ENCODE measurements at regions not wholly inside any gene's neighbourhood (a gene's known extent, or its start where the extent isn't known, plus 50 kb on each side); places are given as distances from the start of the nearest gene placed in this dataset.

- FAIRE-seq (no peak), DNase-seq (ENCODE audit: low read depth) (no peak)
- H3K36me3 ChIP-seq (ENCODE audit: control insufficient read depth, insufficient read depth, low read length), result no peaks in the 10 kb centered on the region
- no peak overlapping the region for H3K4me3 ChIP-seq (ENCODE audit: low read depth, low read length)
- TF ChIP-seq CTCF (IDR thresholded peaks at IDR 0.05; ENCODE audit: insufficient read depth, low read length, severe bottlenecking), result no peak
- H3K27me3 ChIP-seq (ENCODE audit: control insufficient read depth, insufficient read depth, low read length), result no peaks in the 10 kb centered on the region
Observed at GRCh38 chr21:14736162-14736561, 190.0 kb upstream of the SAMSN1 start.

- DNase-seq (ENCODE audit: low read depth), result no peak
- FAIRE-seq, result no peak
- TF ChIP-seq CTCF (IDR thresholded peaks at IDR 0.05; ENCODE audit: insufficient read depth, low read length, severe bottlenecking), result no peak
Observed at GRCh38 chr21:14734833-14735232, 188.7 kb upstream of the SAMSN1 start.

GRCh38 chr21:14734191-14734590 is 188.1 kb upstream of the SAMSN1 start:
- no peak overlapping the region for H3K4me3 ChIP-seq (ENCODE audit: low read depth, low read length)
- TF ChIP-seq CTCF (IDR thresholded peaks at IDR 0.05; ENCODE audit: insufficient read depth, low read length, severe bottlenecking), result no peak
- no peak for FAIRE-seq

More at GRCh38 chr21:14734833-14735232, 188.7 kb upstream of the SAMSN1 start:
- Histone ChIP-seq H3K4me3 (ENCODE audit: low read depth, low read length) (no peak overlapping the region), H3K36me3 (ENCODE audit: control insufficient read depth, insufficient read depth, low read length) (no peaks in the 10 kb centered on the region), H3K27me3 (ENCODE audit: control insufficient read depth, insufficient read depth, low read length) (no peaks in the 10 kb centered on the region)

GRCh38 chr21:14725219-14725618 is 179.1 kb upstream of the SAMSN1 start:
- Histone ChIP-seq H3K36me3 (ENCODE audit: control insufficient read depth, insufficient read depth, low read length) (no peaks in the 10 kb centered on the region), H3K27me3 (ENCODE audit: control insufficient read depth, insufficient read depth, low read length) (no peaks in the 10 kb centered on the region), H3K4me3 (ENCODE audit: low read depth, low read length) (no peak overlapping the region)
- no peak for TF ChIP-seq CTCF (IDR thresholded peaks at IDR 0.05; ENCODE audit: insufficient read depth, low read length, severe bottlenecking)
- FAIRE-seq (no peak), DNase-seq (ENCODE audit: low read depth) (no peak)

More at GRCh38 chr21:14734191-14734590, 188.1 kb upstream of the SAMSN1 start:
- DNase-seq (ENCODE audit: low read depth), result no peak
- H3K36me3 ChIP-seq (ENCODE audit: control insufficient read depth, insufficient read depth, low read length), result no peaks in the 10 kb centered on the region
- H3K27me3 ChIP-seq (ENCODE audit: control insufficient read depth, insufficient read depth, low read length), result no peaks in the 10 kb centered on the region

DNA sequence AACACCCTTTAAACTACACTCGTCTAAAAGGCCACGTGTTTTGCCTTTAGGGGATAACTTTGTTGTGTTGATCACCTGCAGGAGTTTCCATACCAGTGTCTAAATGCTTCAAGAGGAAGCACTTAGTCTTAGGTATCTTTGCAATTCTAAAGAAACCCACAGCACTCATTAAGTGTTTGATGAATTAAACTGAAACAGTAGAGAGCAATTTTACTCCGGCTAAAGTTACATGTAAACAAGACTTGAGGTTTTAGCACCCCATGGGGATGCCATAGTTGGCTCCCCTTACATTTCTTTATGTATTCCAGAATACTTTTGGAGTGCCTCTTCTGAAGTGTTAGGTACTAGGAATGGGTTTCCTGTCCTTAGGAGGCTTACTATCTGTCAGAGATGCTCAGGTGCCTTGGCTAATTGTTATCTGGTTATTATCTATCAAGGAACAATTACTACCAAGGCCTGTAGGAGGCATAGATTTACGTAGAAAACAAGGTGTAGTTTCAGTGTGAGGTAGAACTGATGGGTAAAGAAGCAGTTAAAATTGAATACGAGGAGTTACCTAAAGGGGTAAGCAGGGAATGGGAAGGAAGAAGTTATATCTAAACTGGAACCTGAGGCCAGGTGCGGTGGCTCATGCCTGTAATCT is 176.8 kb upstream of the SAMSN1 start:
- no peak for DNase-seq (ENCODE audit: low read depth)
- H3K36me3 ChIP-seq (ENCODE audit: control insufficient read depth, insufficient read depth, low read length), result no peaks in the 10 kb centered on the region
- no peaks in the 10 kb centered on the region for H3K27me3 ChIP-seq (ENCODE audit: control insufficient read depth, insufficient read depth, low read length)
- H3K4me3 ChIP-seq (ENCODE audit: low read depth, low read length), result no peak overlapping the region
- TF ChIP-seq CTCF (IDR thresholded peaks at IDR 0.05; ENCODE audit: insufficient read depth, low read length, severe bottlenecking), result no peak
- no peak for FAIRE-seq

- H3K36me3 ChIP-seq (ENCODE audit: control insufficient read depth, insufficient read depth, low read length), result no peaks in the 10 kb centered on the region
- no peak for DNase-seq (ENCODE audit: low read depth)
- H3K4me3 ChIP-seq (ENCODE audit: low read depth, low read length), result no peak overlapping the region
- no peaks in the 10 kb centered on the region for H3K27me3 ChIP-seq (ENCODE audit: control insufficient read depth, insufficient read depth, low read length)
- FAIRE-seq, result no peak
- no peak for TF ChIP-seq CTCF (IDR thresholded peaks at IDR 0.05; ENCODE audit: insufficient read depth, low read length, severe bottlenecking)
Observed at GRCh38 chr21:14720237-14720636, 174.1 kb upstream of the SAMSN1 start.
